ENCODE measurements at regions not wholly inside any gene's neighbourhood (a gene's known extent, or its start where the extent isn't known, plus 50 kb on each side); places are given as distances from the start of the nearest gene placed in this dataset.
A peak's percentile ranks its signal among the peaks of the same experiment; 100 is the strongest.

- intact Hi-C loops (cut with micrococcal nuclease; ENCODE audit: unreplicated experiment) = no loop called here
- Mint-ChIP-seq H3K4me1 (ENCODE audit: low read depth, unreplicated experiment) (peaks cover 29% of the 10 kb centered on the region), H3K9me3 (ENCODE audit: unreplicated experiment) (peaks cover 10% of the 10 kb centered on the region), H3K27ac (ENCODE audit: unreplicated experiment) (no peak overlapping the region), H3K36me3 (ENCODE audit: insufficient read depth, unreplicated experiment) (no peaks in the 10 kb centered on the region), H3K4me3 (ENCODE audit: unreplicated experiment) (no peak overlapping the region), H3K27me3 (ENCODE audit: insufficient read depth, unreplicated experiment) (no peaks in the 10 kb centered on the region)
- POLR2A ChIA-PET = no interaction called here
- Histone ChIP-seq H3K4me1 (peaks cover 40% of the 10 kb centered on the region), H3K36me3 (ENCODE audit: control insufficient read depth, insufficient read depth, low read length) (no peaks in the 10 kb centered on the region), H3K27me3 (replicated peaks; ENCODE audit: control insufficient read depth, insufficient read depth, low read length) (no peaks in the 10 kb centered on the region), H3K9me3 (no peaks in the 10 kb centered on the region; the same call in 1 of the 2 replicates), H3K4me3 (ENCODE audit: low read depth, low read length) (no peak overlapping the region)
- DNase-seq = no peak
- CTCF ChIA-PET = no interaction called here
- no TSS peak for BruUV-seq (replicated peaks)
- no peak for TF ChIP-seq CTCF (IDR thresholded peaks at IDR 0.05; ENCODE audit: insufficient read depth in 1 of 2, low read depth in 1 of 2, low read length in 1 of 2, severe bottlenecking in 1 of 2, unreplicated experiment in 1 of 2)
Measured at GRCh38 chr3:25376340-25376739, 51.7 kb upstream of the RARB start.

- ChIA-PET CTCF (no interaction called here), POLR2A (no interaction called here)
- Mint-ChIP-seq H3K27ac (ENCODE audit: unreplicated experiment) (no peak overlapping the region), H3K27me3 (ENCODE audit: insufficient read depth, unreplicated experiment) (no peaks in the 10 kb centered on the region), H3K4me3 (ENCODE audit: unreplicated experiment) (no peak overlapping the region), H3K36me3 (ENCODE audit: insufficient read depth, unreplicated experiment) (no peaks in the 10 kb centered on the region), H3K4me1 (ENCODE audit: low read depth, unreplicated experiment) (peaks cover 29% of the 10 kb centered on the region), H3K9me3 (ENCODE audit: unreplicated experiment) (peaks cover 10% of the 10 kb centered on the region)
- Histone ChIP-seq H3K4me1 (peaks cover 40% of the 10 kb centered on the region), H3K9me3 (no peaks in the 10 kb centered on the region; the same call in 1 of the 2 replicates), H3K36me3 (ENCODE audit: control insufficient read depth, insufficient read depth, low read length) (no peaks in the 10 kb centered on the region), H3K4me3 (ENCODE audit: low read depth, low read length) (no peak overlapping the region), H3K27me3 (replicated peaks; ENCODE audit: control insufficient read depth, insufficient read depth, low read length) (no peaks in the 10 kb centered on the region)
- no TSS peak for BruUV-seq (replicated peaks)
- TF ChIP-seq CTCF (IDR thresholded peaks at IDR 0.05; ENCODE audit: insufficient read depth in 1 of 2, low read depth in 1 of 2, low read length in 1 of 2, severe bottlenecking in 1 of 2, unreplicated experiment in 1 of 2) = no peak
- intact Hi-C loops (cut with micrococcal nuclease; ENCODE audit: unreplicated experiment) = no loop called here
- DNase-seq = peak in 1 of 2 experiments; percentile 4
Measured at GRCh38 chr3:25377042-25377441, 51.0 kb upstream of the RARB start.

Data from Caco-2 (cell line).